SKM-1 (cell line): ENCODE measurements at regions not wholly inside any gene's neighbourhood (a gene's known extent, or its start where the extent isn't known, plus 50 kb on each side); places are given as distances from the start of the nearest gene placed in this dataset.
"Not testable (repeated sequence)": the region's sequence is repeated elsewhere in the genome, so short reads cannot be mapped to it uniquely, and the experiment has no call there.

Experiments used
- DNase-seq: peaks from one replicate; lab custom pipeline; 2025; ENCODE audit not compliant: unreplicated experiment; lab: John Stamatoyannopoulos, UW

DNA sequence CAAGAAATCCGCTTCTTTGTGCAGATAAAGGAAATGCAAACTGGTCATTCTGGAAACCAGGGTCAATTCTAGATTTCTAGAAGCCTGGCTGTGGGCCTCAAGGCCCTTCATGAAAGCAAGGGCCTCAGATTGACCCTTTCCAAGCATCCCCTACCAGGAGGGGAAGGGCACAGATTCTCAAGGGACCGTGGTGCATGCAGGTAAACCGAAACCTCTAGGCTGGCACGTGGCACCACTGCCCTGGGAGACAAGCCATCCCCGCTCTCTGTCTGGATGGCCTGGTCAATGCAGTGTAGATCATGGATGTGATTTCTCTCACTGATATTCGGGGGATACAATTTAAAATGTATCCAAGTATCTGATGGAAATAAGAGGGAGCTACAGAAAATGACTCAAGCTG lies 69.4 kb downstream of the TOMM20 start:
- DNase-seq = no peak

DNA sequence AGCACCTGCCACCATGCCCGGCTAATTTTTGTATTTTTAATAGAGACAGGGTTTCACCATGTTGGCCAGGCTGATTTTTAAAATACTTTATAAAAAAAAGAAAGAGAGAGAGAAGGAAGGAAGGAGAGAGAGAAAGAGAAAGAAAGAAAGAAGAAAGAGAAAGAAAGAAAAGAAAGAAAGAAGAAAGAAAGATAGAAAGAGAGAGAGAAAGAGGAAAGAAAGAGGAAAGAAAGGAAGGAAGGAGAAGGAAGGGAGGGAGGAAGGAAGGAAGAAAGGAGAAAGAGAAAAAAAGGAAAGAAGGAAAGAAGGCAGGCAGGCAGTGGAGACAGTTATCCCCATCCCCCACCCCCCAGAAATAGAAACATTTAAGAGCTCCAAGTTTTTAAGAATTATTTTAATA lies 69.9 kb downstream of the TOMM20 start:
- no peak for DNase-seq

- DNase-seq = no peak
Observed at GRCh38 chr1:235057385-235058306, 71.0 kb downstream of the TOMM20 start.

DNA sequence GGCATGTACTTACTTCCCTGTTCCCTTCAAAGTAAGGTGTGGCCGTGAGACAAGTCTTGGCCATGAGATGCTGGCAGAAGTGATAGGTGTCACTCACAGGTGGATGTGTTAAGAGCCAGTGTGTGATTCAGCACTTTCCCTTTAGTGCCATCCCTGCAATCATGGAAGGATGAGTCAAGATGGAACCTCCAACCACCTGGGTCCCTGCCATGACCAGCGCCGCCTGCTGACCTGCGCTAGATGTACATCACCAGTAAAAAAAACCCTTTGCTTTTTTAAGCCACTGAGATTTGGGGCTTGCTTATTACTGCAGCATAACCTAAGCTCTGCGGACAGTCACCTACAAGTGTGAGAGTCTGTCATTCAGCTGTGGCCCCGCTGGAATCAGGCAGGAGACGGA lies 71.7 kb downstream of the TOMM20 start:
- DNase-seq = no peak

DNA sequence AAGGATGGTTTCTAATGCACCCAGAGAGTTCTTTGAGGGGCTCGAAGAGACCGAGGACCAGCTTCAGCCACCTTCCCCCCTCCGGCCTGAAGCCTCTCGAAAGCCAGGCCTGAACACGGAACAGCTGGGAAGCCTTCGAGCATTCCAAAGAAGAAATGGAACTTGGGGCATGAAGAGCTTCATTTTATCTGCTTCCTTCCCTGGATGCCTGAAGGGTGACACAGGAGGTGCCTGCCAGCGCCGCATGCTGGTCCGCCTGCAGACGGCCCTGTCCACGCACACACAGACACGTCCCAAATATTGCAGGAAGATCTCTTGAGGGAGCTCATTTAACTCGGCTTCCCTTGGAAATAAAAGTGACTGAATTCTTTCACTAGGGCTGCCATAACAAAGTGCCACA lies 73.7 kb downstream of the TOMM20 start:
- DNase-seq = no peak

DNA sequence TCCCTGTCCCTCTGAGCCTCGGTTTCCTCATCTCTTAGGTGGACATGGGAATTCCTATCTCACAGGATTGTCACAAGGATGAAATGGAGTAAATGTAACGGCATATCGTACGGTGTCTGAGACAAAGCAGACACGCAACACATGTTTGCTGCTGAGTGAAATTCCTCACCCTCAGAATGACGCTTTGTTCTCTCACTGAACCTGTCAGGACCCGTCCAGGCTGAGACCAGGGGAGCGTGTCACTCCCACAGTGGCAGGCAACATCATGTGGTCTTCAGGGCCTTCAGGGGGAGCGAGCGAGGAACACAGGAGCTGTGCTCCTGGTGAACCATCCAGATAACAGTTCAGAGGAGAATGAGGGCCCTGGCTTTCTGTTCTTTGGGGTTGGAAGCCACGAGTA lies 74.2 kb downstream of the TOMM20 start:
- no peak for DNase-seq

GRCh38 chr1:235052067-235053008 lies 76.3 kb downstream of the TOMM20 start:
- no peak for DNase-seq

DNA sequence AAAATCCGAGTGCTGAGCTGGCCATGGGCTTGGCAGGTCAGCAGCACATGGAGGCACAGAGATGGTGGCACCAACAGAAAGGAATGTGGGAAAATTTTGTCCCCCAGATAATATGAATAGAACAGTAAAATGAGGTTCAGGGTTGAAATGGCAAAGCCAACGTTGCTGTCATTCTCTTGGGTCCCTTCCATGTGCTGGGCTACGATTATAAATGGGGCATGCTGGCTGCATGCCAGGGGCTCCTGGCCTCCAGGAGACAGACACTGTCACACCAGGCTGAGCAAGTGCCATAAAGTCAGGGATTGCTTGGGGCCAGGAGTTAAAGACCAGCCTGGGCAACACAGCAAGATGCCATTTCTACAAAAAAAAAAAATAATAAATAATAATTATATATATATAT lies 77.1 kb downstream of the TOMM20 start:
- DNase-seq = no peak

DNA sequence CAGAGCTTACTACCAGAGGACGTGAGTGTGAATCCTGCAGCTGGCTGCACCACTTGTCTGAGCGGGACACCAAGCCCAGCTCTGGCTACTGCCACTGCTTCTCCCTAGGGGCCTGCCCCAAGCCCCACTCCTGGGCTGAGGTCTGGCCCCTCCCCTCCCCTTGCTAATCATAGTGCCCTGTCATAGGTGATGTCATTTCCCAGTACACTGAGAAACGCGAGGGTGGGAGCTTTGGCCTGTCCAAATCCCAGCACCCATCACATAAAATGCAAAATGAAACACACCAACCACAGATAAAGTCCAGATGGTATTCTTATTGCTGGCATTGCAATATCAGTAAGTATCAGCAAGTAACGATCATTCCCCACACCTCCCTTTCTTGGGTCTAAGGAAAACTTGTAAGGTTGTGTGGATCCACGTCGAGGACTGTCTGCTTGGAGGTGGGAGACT lies 77.7 kb downstream of the TOMM20 start:
- DNase-seq = no peak

DNA sequence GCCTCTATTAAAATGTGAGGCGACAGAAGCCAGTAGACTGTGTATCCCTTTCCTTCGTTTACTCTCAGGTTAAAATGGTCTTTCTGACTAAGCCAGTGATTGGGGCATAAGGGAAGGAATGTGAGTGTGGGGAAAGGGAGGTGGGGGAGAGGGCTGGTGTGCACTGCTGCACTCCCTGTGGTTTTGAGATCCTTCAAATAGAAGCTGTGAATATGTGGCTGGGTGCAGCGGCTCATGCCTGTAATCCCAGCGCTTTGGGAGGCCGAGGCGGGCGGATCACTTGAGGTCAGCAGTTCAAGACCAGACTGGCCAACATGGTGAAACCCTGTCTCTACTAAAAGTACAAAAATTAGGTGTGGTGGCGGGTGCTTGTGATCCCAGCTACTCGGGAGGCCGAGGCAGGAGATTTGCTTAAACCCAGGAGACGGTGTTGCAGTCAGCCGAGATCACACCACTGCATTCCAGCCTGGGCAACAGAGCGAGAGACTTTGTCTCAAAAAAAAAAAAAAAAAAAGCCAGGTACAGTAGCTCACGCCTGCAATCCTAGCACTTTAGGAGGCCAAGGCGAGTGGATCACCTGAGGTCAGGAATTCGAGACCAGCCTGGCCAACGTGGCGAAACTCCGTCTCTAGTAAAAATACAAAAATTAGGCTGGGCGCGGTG lies 78.8 kb downstream of the TOMM20 start:
- DNase-seq = not testable (repeated sequence)

DNA sequence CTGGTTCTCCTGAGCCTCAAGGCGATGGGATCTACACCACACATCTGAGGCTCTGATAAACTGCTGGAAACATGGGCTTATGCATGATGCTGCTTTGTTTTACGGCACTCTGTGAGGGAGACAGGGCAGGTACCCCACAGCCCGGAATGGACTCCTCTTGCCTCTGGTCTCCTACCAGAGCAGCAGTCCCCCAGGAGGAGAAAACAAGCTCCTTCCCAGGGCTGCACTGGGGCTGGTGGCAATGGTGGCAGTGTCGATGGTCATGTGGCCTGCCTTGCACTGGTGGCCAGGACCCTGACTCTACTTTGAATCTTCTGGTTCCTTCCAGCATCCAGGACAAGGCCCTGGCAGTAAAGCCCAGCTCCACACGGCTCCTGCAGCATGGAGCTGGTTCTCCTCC lies 79.4 kb downstream of the TOMM20 start:
- DNase-seq = no peak

GRCh38 chr1:235047331-235047871 lies 81.2 kb downstream of the TOMM20 start:
- DNase-seq = no peak

- no peak for DNase-seq
Observed at GRCh38 chr1:235045921-235046601, 82.6 kb downstream of the TOMM20 start.

- DNase-seq = no peak
Observed at GRCh38 chr1:235045034-235045690, 83.5 kb downstream of the TOMM20 start.

DNA sequence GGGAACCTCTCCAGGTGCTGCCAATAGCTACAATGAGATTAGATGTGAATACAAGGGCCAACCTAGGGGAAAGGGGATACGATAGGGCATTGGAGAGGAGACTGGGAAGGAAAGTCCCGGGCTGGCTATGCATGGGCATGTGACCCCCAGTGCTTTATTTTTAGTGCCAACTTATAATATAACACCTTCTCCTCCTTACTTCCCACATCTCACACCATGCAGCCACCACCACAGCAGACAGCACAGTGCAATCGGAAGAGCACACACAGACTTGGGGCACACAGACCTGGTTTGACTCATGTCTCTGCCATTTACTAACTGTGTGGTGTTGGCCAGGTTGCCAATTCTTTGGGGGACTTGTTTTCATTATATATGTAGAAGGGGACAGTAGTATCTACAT lies 85.4 kb downstream of the TOMM20 start:
- DNase-seq = no peak

GRCh38 chr1:235038701-235039100 lies 89.9 kb downstream of the TOMM20 start:
- DNase-seq = no peak

DNA sequence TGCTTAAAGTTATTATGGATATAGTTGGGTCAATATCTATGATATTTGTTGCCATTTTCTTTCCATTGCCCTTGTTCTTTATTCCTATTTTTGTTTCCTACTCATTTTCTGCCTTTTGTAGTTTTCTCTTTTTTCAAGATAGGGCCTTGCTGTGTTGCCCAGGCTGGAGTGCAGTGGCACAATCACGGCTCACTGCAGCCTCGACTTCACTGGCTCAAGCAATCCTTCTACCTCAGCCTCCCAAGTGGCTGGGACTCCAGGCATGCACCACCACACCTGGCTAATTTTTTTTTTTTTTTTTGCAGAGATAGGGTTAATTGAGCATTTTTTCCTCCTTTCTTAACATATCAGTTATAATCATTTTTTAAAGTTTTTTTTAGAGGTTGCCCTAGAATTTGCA lies 92.7 kb downstream of the TOMM20 start:
- no peak for DNase-seq

- no peak for DNase-seq
Observed at GRCh38 chr1:235030919-235031596, 97.6 kb downstream of the TOMM20 start.

GRCh38 chr1:235027862-235028250 lies 100.8 kb downstream of the TOMM20 start:
- no peak for DNase-seq
